Liver (tissue), 3 donors: ENCODE measurements at regions not wholly inside any gene's neighbourhood (a gene's known extent, or its start where the extent isn't known, plus 50 kb on each side); places are given as distances from the start of the nearest gene placed in this dataset.

Experiments
- EGR1 ChIP-seq, 2 donors: IDR thresholded peaks; 2 replicates each; pipeline ENCODE4 v1.6.1; 2016 to 2018; ENCODE audit warnings: antibody characterized with exemption in 2 of 2, low read depth in 2 of 2
- FOXA1 ChIP-seq: IDR thresholded peaks from 2 replicates; pipeline ENCODE4 v1.6.1; 2016; ENCODE audit warnings: antibody characterized with exemption
- GABPA ChIP-seq, 2 donors: IDR thresholded peaks in 1 of 2; conservative IDR thresholded peaks in 1 of 2; 2 replicates each; pipeline ENCODE4 v1.6.1; 2016; ENCODE audit warnings: antibody characterized with exemption in 2 of 2, mild to moderate bottlenecking in 1 of 2, moderate library complexity in 1 of 2
- HNF4G ChIP-seq: IDR thresholded peaks from 2 replicates; pipeline ENCODE4 v1.6.1; 2016; ENCODE audit warnings: antibody characterized with exemption
- JUND ChIP-seq, 2 donors: IDR thresholded peaks; 2 replicates each; pipeline ENCODE4 v1.6.1; 2016; ENCODE audit warnings: antibody characterized with exemption in 2 of 2
- RAD21 ChIP-seq, 2 donors: IDR thresholded peaks; 2 replicates each; pipeline ENCODE4 v1.6.1; 2016; ENCODE audit warnings: antibody characterized with exemption in 2 of 2, mild to moderate bottlenecking in 2 of 2
- SP1 ChIP-seq: IDR thresholded peaks from 2 replicates; pipeline ENCODE4 v1.6.1; 2018; ENCODE audit warnings: antibody characterized with exemption, mild to moderate bottlenecking
- YY1 ChIP-seq: IDR thresholded peaks from 2 replicates; pipeline ENCODE4 v1.6.1; 2016; ENCODE audit warnings: antibody characterized with exemption, mild to moderate bottlenecking
- TF ChIP-seq, protein P1 (sequence below): fragments of 150-350 bp; IDR thresholded peaks from 2 replicates; pipeline ENCODE4 v1.5.1; 2017; ENCODE audit warnings: improper control_type of control experiment, low read depth, low read length; ENCODE audit not compliant: missing input control
- TF ChIP-seq, protein P2 (sequence below): IDR thresholded peaks from 2 replicates; pipeline ENCODE4 v1.6.1; 2016; ENCODE audit warnings: antibody characterized with exemption, mild to moderate bottlenecking
- TF ChIP-seq, protein P3 (sequence below): IDR thresholded peaks from 2 replicates; pipeline ENCODE4 v1.6.1; 2016; ENCODE audit warnings: antibody characterized with exemption
- TF ChIP-seq, protein P4 (sequence below): IDR thresholded peaks from 2 replicates; pipeline ENCODE4 v1.6.1; 2016; ENCODE audit warnings: antibody characterized with exemption
- TF ChIP-seq, protein P5 (sequence below): IDR thresholded peaks from 2 replicates; pipeline ENCODE4 v1.6.1; 2016; ENCODE audit warnings: antibody characterized with exemption
- donor health status: healthy.
- donor health status: healthy.

DNA sequence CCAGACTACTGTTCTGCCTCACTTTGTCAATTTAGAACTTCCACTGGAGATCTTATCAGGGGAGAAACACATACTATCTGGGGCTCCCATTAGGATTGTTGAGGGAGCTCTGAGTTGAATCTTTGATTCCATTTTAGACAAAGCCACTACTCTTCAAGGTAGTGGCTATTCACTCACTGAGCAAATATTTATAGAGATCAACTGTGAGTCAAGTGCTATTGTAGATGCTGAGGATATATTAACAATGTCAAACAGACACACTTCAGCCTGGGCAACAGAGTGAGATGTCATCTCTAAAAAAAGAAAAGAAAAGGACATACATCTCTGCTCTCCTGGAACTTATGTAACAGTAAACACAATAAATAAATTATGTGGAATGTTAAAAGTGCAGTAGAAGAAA lies 315.3 kb downstream of the PTEN start:
- TF ChIP-seq, protein P1, sequence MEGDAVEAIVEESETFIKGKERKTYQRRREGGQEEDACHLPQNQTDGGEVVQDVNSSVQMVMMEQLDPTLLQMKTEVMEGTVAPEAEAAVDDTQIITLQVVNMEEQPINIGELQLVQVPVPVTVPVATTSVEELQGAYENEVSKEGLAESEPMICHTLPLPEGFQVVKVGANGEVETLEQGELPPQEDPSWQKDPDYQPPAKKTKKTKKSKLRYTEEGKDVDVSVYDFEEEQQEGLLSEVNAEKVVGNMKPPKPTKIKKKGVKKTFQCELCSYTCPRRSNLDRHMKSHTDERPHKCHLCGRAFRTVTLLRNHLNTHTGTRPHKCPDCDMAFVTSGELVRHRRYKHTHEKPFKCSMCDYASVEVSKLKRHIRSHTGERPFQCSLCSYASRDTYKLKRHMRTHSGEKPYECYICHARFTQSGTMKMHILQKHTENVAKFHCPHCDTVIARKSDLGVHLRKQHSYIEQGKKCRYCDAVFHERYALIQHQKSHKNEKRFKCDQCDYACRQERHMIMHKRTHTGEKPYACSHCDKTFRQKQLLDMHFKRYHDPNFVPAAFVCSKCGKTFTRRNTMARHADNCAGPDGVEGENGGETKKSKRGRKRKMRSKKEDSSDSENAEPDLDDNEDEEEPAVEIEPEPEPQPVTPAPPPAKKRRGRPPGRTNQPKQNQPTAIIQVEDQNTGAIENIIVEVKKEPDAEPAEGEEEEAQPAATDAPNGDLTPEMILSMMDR: no peak
- TF ChIP-seq YY1 (no peak), EGR1 (IDR thresholded peaks at IDR 0.05; ENCODE audit: low read depth in 2 of 2) (no peak), HNF4G (no peak), SP1 (no peak), RAD21 (IDR thresholded peaks at IDR 0.05) (no peak), FOXA1 (no peak), JUND (IDR thresholded peaks at IDR 0.05) (no peak), GABPA (IDR thresholded peaks at IDR 0.05 in 1 of 2, conservative IDR thresholded peaks at IDR 0.05 in 1 of 2) (no peak)
- TF ChIP-seq, protein P2, sequence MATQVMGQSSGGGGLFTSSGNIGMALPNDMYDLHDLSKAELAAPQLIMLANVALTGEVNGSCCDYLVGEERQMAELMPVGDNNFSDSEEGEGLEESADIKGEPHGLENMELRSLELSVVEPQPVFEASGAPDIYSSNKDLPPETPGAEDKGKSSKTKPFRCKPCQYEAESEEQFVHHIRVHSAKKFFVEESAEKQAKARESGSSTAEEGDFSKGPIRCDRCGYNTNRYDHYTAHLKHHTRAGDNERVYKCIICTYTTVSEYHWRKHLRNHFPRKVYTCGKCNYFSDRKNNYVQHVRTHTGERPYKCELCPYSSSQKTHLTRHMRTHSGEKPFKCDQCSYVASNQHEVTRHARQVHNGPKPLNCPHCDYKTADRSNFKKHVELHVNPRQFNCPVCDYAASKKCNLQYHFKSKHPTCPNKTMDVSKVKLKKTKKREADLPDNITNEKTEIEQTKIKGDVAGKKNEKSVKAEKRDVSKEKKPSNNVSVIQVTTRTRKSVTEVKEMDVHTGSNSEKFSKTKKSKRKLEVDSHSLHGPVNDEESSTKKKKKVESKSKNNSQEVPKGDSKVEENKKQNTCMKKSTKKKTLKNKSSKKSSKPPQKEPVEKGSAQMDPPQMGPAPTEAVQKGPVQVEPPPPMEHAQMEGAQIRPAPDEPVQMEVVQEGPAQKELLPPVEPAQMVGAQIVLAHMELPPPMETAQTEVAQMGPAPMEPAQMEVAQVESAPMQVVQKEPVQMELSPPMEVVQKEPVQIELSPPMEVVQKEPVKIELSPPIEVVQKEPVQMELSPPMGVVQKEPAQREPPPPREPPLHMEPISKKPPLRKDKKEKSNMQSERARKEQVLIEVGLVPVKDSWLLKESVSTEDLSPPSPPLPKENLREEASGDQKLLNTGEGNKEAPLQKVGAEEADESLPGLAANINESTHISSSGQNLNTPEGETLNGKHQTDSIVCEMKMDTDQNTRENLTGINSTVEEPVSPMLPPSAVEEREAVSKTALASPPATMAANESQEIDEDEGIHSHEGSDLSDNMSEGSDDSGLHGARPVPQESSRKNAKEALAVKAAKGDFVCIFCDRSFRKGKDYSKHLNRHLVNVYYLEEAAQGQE: no peak
- TF ChIP-seq, protein P3, sequence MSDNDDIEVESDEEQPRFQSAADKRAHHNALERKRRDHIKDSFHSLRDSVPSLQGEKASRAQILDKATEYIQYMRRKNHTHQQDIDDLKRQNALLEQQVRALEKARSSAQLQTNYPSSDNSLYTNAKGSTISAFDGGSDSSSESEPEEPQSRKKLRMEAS: no peak
- TF ChIP-seq, protein P4, sequence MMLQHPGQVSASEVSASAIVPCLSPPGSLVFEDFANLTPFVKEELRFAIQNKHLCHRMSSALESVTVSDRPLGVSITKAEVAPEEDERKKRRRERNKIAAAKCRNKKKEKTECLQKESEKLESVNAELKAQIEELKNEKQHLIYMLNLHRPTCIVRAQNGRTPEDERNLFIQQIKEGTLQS: no peak
- TF ChIP-seq, protein P5, sequence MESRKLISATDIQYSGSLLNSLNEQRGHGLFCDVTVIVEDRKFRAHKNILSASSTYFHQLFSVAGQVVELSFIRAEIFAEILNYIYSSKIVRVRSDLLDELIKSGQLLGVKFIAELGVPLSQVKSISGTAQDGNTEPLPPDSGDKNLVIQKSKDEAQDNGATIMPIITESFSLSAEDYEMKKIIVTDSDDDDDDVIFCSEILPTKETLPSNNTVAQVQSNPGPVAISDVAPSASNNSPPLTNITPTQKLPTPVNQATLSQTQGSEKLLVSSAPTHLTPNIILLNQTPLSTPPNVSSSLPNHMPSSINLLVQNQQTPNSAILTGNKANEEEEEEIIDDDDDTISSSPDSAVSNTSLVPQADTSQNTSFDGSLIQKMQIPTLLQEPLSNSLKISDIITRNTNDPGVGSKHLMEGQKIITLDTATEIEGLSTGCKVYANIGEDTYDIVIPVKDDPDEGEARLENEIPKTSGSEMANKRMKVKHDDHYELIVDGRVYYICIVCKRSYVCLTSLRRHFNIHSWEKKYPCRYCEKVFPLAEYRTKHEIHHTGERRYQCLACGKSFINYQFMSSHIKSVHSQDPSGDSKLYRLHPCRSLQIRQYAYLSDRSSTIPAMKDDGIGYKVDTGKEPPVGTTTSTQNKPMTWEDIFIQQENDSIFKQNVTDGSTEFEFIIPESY: no peak
